ENCODE measurements at regions not wholly inside any gene's neighbourhood (a gene's known extent, or its start where the extent isn't known, plus 50 kb on each side); places are given as distances from the start of the nearest gene placed in this dataset.
A peak's percentile ranks its signal among the peaks of the same experiment; 100 is the strongest.

DNA sequence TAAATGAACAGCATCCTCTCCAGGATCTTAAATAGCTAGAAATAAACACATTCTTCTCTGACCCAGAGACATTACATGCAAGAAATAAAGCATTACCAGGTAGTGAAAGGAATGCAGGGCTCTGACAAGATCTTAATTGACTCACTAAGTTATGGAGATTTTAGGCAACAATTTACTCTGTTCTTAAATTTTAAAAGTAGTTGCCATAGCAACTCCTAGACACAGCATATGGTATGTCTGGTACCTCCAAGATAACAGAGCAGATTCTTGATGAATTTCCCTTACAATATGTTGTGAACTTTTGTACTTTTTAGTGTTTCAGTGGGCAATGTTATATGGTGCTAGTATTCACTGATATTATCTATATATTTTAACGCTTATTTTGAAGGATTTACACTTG, 76.7 kb upstream of the G2E3 start:
- no peak overlapping the region for H3K4me3 Mint-ChIP-seq
- DNase-seq (ENCODE audit: low spot score) (peak; percentile 46), ATAC-seq (no peak)
- H3K4me2 ChIP-seq: no peak overlapping the region
- H3K79me2 ChIP-seq (replicated peaks; ENCODE audit: insufficient read depth): no peaks in the 10 kb centered on the region
- peak overlapping the region; percentile 2; the same call in 1 of the 2 replicates for H3K27ac ChIP-seq (ENCODE audit: low read depth)
- no peak overlapping the region for H3K27ac Mint-ChIP-seq
- H3K36me3 ChIP-seq (ENCODE audit: insufficient read depth): no peaks in the 10 kb centered on the region
- no peaks in the 10 kb centered on the region for H4K20me1 ChIP-seq (replicated peaks; ENCODE audit: insufficient read depth)
- no peaks in the 10 kb centered on the region for H3K9me2 ChIP-seq (ENCODE audit: insufficient read depth)
- no peaks in the 10 kb centered on the region for H3K27me3 ChIP-seq (ENCODE audit: insufficient read depth)
- no peak for TF ChIP-seq NANOG (IDR thresholded peaks at IDR 0.05; ENCODE audit: borderline replicate concordance)
- no peak for TF ChIP-seq REST (IDR thresholded peaks at IDR 0.05; ENCODE audit: unreplicated experiment)
- TF ChIP-seq STAT1 (IDR thresholded peaks at IDR 0.05; ENCODE audit: unreplicated experiment): no peak
- H2AFZ ChIP-seq: no peak overlapping the region
- H3F3A ChIP-seq (replicated peaks; ENCODE audit: low read depth): no peaks in the 10 kb centered on the region
- peaks cover 17% of the 10 kb centered on the region for H3K4me1 ChIP-seq (ENCODE audit: insufficient read depth)
- no peak overlapping the region for H3K4me3 ChIP-seq
- H3K4me1 Mint-ChIP-seq: peaks cover 42% of the 10 kb centered on the region
- peaks cover 6% of the 10 kb centered on the region for H3K9me3 Mint-ChIP-seq
- peaks cover 8% of the 10 kb centered on the region for H3K36me3 Mint-ChIP-seq (ENCODE audit: low read depth)
- H3K27me3 Mint-ChIP-seq (ENCODE audit: insufficient read depth, low read depth, poor library complexity): peaks cover 3% of the 10 kb centered on the region

DNA sequence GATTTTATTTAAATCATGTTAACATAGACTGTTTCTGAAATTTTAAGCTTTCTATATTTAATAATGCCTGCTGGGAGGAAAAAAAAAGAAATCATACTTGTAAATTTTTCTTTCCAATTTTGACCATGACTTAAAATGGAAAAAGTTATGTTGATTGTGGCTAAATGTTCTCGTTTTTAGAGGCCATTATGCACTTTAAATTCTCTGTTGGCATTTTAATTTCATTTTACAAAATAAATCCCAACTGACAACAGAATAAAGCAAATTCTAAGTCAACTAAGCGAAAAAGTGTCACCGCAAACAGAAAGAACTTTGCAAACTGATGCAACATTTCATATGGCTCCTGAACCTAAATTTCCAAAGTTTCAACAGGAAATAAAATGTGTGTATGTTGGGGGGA, 74.8 kb upstream of the G2E3 start:
- H3K4me2 ChIP-seq: no peak overlapping the region
- peaks cover 3% of the 10 kb centered on the region for H3K27me3 Mint-ChIP-seq (ENCODE audit: insufficient read depth, low read depth, poor library complexity)
- peaks cover 17% of the 10 kb centered on the region for H3K4me1 ChIP-seq (ENCODE audit: insufficient read depth)
- H3K4me1 Mint-ChIP-seq: peaks cover 42% of the 10 kb centered on the region
- no peaks in the 10 kb centered on the region for H4K20me1 ChIP-seq (replicated peaks; ENCODE audit: insufficient read depth)
- DNase-seq (ENCODE audit: low spot score): no peak
- no peak for ATAC-seq
- no peaks in the 10 kb centered on the region for H3F3A ChIP-seq (replicated peaks; ENCODE audit: low read depth)
- peaks cover 19% of the 10 kb centered on the region for H3K36me3 Mint-ChIP-seq (ENCODE audit: low read depth)
- H3K27me3 ChIP-seq (ENCODE audit: insufficient read depth): no peaks in the 10 kb centered on the region
- peaks cover 19% of the 10 kb centered on the region for H3K9me3 Mint-ChIP-seq
- H3K27ac Mint-ChIP-seq: peak overlapping the region; percentile 90
- H3K79me2 ChIP-seq (replicated peaks; ENCODE audit: insufficient read depth): no peaks in the 10 kb centered on the region
- H3K27ac ChIP-seq (ENCODE audit: low read depth): no peak overlapping the region
- H3K36me3 ChIP-seq (ENCODE audit: insufficient read depth): no peaks in the 10 kb centered on the region
- H2AFZ ChIP-seq: no peak overlapping the region
- no peak overlapping the region for H3K4me3 Mint-ChIP-seq
- H3K9me2 ChIP-seq (ENCODE audit: insufficient read depth): no peaks in the 10 kb centered on the region
- no peak overlapping the region for H3K4me3 ChIP-seq
- TF ChIP-seq POLR2AphosphoS5 (IDR thresholded peaks at IDR 0.05; ENCODE audit: low read depth) (no peak), EZH2 (IDR thresholded peaks at IDR 0.05; ENCODE audit: low read depth, unreplicated experiment) (no peak), NANOG (IDR thresholded peaks at IDR 0.05; ENCODE audit: borderline replicate concordance) (no peak), ZNF462 (CRISPR knock-in tag; IDR thresholded peaks at IDR 0.05) (no peak), ZNF331 (CRISPR knock-in tag; IDR thresholded peaks at IDR 0.05; ENCODE audit: low read depth) (no peak), STAT1 (IDR thresholded peaks at IDR 0.05; ENCODE audit: unreplicated experiment) (no peak), EZH2phosphoT487 (IDR thresholded peaks at IDR 0.05; ENCODE audit: unreplicated experiment) (no peak)
- TF ChIP-seq, protein P1, sequence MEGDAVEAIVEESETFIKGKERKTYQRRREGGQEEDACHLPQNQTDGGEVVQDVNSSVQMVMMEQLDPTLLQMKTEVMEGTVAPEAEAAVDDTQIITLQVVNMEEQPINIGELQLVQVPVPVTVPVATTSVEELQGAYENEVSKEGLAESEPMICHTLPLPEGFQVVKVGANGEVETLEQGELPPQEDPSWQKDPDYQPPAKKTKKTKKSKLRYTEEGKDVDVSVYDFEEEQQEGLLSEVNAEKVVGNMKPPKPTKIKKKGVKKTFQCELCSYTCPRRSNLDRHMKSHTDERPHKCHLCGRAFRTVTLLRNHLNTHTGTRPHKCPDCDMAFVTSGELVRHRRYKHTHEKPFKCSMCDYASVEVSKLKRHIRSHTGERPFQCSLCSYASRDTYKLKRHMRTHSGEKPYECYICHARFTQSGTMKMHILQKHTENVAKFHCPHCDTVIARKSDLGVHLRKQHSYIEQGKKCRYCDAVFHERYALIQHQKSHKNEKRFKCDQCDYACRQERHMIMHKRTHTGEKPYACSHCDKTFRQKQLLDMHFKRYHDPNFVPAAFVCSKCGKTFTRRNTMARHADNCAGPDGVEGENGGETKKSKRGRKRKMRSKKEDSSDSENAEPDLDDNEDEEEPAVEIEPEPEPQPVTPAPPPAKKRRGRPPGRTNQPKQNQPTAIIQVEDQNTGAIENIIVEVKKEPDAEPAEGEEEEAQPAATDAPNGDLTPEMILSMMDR (conservative IDR thresholded peaks at IDR 0.05; ENCODE audit: low read depth in 2 of 2): no peak
- TF ChIP-seq, protein P2, sequence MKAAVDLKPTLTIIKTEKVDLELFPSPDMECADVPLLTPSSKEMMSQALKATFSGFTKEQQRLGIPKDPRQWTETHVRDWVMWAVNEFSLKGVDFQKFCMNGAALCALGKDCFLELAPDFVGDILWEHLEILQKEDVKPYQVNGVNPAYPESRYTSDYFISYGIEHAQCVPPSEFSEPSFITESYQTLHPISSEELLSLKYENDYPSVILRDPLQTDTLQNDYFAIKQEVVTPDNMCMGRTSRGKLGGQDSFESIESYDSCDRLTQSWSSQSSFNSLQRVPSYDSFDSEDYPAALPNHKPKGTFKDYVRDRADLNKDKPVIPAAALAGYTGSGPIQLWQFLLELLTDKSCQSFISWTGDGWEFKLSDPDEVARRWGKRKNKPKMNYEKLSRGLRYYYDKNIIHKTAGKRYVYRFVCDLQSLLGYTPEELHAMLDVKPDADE (IDR thresholded peaks at IDR 0.05): no peak

Measured in GM23338 (cell line).